GM13976 (cell line): ENCODE measurements at regions not wholly inside any gene's neighbourhood (a gene's known extent, or its start where the extent isn't known, plus 50 kb on each side); places are given as distances from the start of the nearest gene placed in this dataset.

Experiments
- DNase-seq: peaks from one replicate; pipeline ENCODE4 v3.0.0; 2012; ENCODE audit warnings: low spot score
- in situ Hi-C: fragments of 300-500 bp; cut with MboI; formaldehyde crosslinking; loops from one replicate; pipeline ENCODE4 v1.12.0; 2022; ENCODE audit warnings: low sequenced_read_pairs, mixed read lengths, inconsistent platforms; ENCODE audit not compliant: unreplicated experiment
- TF ChIP-seq, protein P1 (sequence below): IDR thresholded peaks from 2 replicates; pipeline ENCODE4 v1.5.1; 2012; ENCODE audit warnings: borderline replicate concordance, mild to moderate bottlenecking; ENCODE audit not compliant: insufficient read depth; ENCODE audit errors: extremely low read depth, missing control alignments, control extremely low read depth

- in situ Hi-C loops, result no loop called here
- TF ChIP-seq, protein P1, sequence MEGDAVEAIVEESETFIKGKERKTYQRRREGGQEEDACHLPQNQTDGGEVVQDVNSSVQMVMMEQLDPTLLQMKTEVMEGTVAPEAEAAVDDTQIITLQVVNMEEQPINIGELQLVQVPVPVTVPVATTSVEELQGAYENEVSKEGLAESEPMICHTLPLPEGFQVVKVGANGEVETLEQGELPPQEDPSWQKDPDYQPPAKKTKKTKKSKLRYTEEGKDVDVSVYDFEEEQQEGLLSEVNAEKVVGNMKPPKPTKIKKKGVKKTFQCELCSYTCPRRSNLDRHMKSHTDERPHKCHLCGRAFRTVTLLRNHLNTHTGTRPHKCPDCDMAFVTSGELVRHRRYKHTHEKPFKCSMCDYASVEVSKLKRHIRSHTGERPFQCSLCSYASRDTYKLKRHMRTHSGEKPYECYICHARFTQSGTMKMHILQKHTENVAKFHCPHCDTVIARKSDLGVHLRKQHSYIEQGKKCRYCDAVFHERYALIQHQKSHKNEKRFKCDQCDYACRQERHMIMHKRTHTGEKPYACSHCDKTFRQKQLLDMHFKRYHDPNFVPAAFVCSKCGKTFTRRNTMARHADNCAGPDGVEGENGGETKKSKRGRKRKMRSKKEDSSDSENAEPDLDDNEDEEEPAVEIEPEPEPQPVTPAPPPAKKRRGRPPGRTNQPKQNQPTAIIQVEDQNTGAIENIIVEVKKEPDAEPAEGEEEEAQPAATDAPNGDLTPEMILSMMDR, result no peak
These were observed 51.3 kb upstream of the LARGE1 start for GRCh38 chr22:33971561-33971961.

GRCh38 chr22:33975841-33976240, 55.6 kb upstream of the LARGE1 start:
- in situ Hi-C loops, result no loop called here
- TF ChIP-seq, protein P1, result no peak
- no peak for DNase-seq

More at GRCh38 chr22:33971561-33971961, 51.3 kb upstream of the LARGE1 start:
- DNase-seq, result no peak

DNA sequence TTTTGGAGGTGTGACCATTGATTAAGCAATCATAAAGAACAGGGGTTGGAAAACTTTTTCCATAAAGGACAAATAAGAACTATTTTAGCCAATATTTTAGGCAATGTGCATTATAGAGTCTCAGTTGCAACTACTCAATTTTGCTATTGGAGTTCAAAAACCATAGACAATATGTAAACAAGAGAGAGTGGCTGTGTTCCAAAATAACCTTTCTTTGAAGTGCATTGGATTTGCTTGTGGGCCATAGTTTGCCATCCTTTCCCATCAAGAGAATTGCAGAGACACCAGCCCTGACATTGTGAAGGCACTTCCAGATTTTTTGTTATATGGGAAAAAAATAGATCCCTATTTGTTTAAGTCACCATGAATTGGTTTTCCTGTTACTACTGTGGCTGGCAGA, 63.3 kb upstream of the LARGE1 start:
- in situ Hi-C loops, result no loop called here
- DNase-seq, result no peak
- TF ChIP-seq, protein P1, result no peak

DNA sequence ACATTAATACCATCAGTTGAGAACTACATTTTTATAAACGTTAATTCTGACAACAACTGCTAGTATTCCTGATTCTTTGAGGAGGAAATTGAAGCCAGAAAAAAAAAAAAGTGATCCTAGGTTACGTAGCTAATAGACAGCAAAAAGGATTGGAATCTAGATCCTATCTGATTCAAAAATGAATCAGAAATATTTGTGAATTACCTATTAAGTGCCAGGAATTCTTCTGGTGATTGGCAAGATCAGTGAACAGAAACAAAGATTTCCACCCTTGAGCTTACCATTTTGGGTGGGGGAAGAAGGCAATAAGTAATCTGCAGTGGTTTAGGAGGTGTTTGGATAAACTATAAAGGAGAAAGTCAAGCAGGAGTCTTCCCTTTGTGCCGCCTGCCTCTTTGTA, 63.9 kb upstream of the LARGE1 start:
- no peak for DNase-seq
- TF ChIP-seq, protein P1, result no peak
- in situ Hi-C loops, result no loop called here

DNA sequence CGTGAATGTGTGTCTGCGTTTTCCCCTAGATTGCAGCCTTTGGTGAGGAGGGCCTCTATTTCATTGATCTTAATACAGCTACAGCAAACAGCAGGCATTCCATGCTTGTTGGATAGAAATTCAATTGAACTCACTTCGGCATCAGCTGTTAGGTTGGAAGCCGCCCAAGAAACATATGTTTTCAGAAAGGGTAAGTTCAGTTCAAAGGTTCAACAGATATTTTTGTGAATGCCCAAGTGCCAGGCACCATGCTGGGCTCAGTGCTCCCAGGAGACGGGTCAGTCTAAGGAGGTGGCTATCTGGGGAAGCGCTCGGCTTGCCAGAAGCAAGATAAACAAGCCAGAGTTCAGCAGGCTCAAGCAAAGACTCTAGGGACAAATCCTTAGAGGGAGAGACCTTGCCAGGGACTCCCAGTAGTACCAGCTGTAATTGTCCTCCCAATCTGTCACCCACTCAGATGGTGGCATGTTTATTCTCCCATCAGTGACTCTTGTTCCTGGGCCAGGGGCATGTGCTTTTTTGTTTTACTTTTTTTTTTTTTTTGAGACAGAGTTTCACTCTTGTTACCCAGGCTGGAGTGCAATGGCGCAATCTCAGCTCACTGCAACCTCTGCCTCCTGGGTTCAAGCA, 64.5 kb upstream of the LARGE1 start:
- TF ChIP-seq, protein P1, result no peak

GRCh38 chr22:33985506-33985905, 65.2 kb upstream of the LARGE1 start:
- no peak for DNase-seq
- TF ChIP-seq, protein P1, result no peak
- in situ Hi-C loops, result no loop called here

More for the DNA sequence above, 64.5 kb upstream of the LARGE1 start:
- in situ Hi-C loops, result no loop called here
- no peak for DNase-seq
